ENCODE measurements at regions not wholly inside any gene's neighbourhood (a gene's known extent, or its start where the extent isn't known, plus 50 kb on each side); places are given as distances from the start of the nearest gene placed in this dataset.

DNA sequence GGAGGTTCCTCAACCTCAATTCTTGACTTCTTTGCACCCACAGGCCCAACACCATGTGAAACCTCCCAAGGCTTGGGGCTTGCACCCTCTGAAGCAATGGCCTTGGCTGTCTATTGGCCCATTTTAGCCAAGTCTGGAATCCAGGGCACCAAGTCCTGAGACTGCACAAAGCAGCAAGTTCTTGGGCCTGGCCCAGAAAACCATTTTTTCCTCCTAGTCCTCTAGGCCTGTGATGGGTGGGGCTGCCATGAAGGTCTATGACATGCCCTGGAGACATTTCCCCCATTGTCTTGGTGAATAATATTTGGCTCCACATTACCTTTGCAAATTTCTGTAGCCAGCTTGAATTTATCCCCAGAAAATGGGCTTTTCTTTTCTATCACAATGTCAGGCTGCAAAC, 849.6 kb upstream of the MANEA start:
- no peak for TF ChIP-seq CTCF (conservative IDR thresholded peaks at IDR 0.05)
- TF ChIP-seq EZH2 (IDR thresholded peaks at IDR 0.05; ENCODE audit: low read depth): no peak
